ENCODE measurements at regions not wholly inside any gene's neighbourhood (a gene's known extent, or its start where the extent isn't known, plus 50 kb on each side); places are given as distances from the start of the nearest gene placed in this dataset.

GRCh38 chr5:98296426-98296825 is 477.0 kb upstream of the RGMB start:
- TF ChIP-seq CTCF (conservative IDR thresholded peaks at IDR 0.05; ENCODE audit: low read depth, low read length): no peak
- TF ChIP-seq EZH2 (IDR thresholded peaks at IDR 0.05; ENCODE audit: borderline replicate concordance, low read depth, low read length, poor library complexity, severe bottlenecking): no peak
